ENCODE measurements at regions not wholly inside any gene's neighbourhood (a gene's known extent, or its start where the extent isn't known, plus 50 kb on each side); places are given as distances from the start of the nearest gene placed in this dataset.

- Histone ChIP-seq H3K4me3 (no peak overlapping the region), H4K20me1 (replicated peaks; ENCODE audit: control insufficient read depth, insufficient read depth, low read length) (no peaks in the 10 kb centered on the region), H3K36me3 (ENCODE audit: control insufficient read depth, insufficient read depth, low read length) (peaks cover 4% of the 10 kb centered on the region; the same call in 2 of the 3 replicates), H3K4me2 (ENCODE audit: insufficient read depth, low read length) (no peak overlapping the region), H3K4me1 (replicated peaks in 1 of 2; ENCODE audit: control insufficient read depth in 2 of 2, insufficient read depth in 2 of 2, low read length in 2 of 2) (peaks cover 0 to 4% of the 10 kb centered on the region in 2 experiments; a peak in 2 of 5 replicates), H3K27me3 (ENCODE audit: control insufficient read depth in 2 of 2, insufficient read depth in 2 of 2, low read length in 2 of 2) (no peaks in the 10 kb centered on the region), H3K27ac (ENCODE audit: extremely low read depth, low read depth, low read length) (no peak overlapping the region), H3K79me2 (ENCODE audit: control insufficient read depth, insufficient read depth, low read length) (peaks cover 15% of the 10 kb centered on the region), H3K9ac (ENCODE audit: insufficient read depth in 1 of 2, low read depth in 2 of 2, low read length in 2 of 2) (no peak overlapping the region), H2AFZ (ENCODE audit: low read depth, low read length) (no peak overlapping the region), H3K9me3 (replicated peaks; ENCODE audit: control insufficient read depth, insufficient read depth, low read depth, low read length) (no peaks in the 10 kb centered on the region; the same call in 1 of the 2 replicates), H3K9me1 (ENCODE audit: control insufficient read depth, insufficient read depth, low read length) (no peaks in the 10 kb centered on the region)
- no TSS peak for BruUV-seq (replicated peaks)
- FAIRE-seq (no peak), DNase-seq (ENCODE audit: extremely low read depth in 1 of 4, low spot score in 3 of 4) (peak in 1 of 4 experiments; percentile 37), ATAC-seq (no peak)
- CTCF ChIA-PET (ENCODE audit: low intra/inter-chr PET ratio): no interaction called here
- intact Hi-C loops (cut with micrococcal nuclease) (loop anchor here (10.0 kb wide), 1 partner anchor 101 kb away; no protein-coding TSS in a partner anchor), in situ Hi-C loops (cut with MboI) (no loop called here)
- POLR2A ChIA-PET: interaction anchor here (1.1 to 1.2 kb wide), 2 partner anchors 10 to 14 kb away, joined by 3 read pairs; no protein-coding TSS in a partner anchor
- TF ChIP-seq SIN3A (IDR thresholded peaks at IDR 0.05; ENCODE audit: borderline replicate concordance in 2 of 2, control insufficient read depth in 1 of 2, low read depth in 2 of 2, low read length in 2 of 2): no peak
- TF ChIP-seq ZNF780A (CRISPR knock-in tag; IDR thresholded peaks at IDR 0.05): no peak
- no peak for TF ChIP-seq ZNF24 (IDR thresholded peaks at IDR 0.05)
- TF ChIP-seq, protein P1, sequence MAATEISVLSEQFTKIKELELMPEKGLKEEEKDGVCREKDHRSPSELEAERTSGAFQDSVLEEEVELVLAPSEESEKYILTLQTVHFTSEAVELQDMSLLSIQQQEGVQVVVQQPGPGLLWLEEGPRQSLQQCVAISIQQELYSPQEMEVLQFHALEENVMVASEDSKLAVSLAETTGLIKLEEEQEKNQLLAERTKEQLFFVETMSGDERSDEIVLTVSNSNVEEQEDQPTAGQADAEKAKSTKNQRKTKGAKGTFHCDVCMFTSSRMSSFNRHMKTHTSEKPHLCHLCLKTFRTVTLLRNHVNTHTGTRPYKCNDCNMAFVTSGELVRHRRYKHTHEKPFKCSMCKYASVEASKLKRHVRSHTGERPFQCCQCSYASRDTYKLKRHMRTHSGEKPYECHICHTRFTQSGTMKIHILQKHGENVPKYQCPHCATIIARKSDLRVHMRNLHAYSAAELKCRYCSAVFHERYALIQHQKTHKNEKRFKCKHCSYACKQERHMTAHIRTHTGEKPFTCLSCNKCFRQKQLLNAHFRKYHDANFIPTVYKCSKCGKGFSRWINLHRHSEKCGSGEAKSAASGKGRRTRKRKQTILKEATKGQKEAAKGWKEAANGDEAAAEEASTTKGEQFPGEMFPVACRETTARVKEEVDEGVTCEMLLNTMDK (IDR thresholded peaks at IDR 0.05; ENCODE audit: borderline replicate concordance, insufficient read depth, low read depth, low read length, poor library complexity, severe bottlenecking): no peak
- TF ChIP-seq SMAD2 (IDR thresholded peaks at IDR 0.05; ENCODE audit: low read depth, low read length): no peak
- TF ChIP-seq ZFP36 (IDR thresholded peaks at IDR 0.05; ENCODE audit: low read depth, low read length, partially characterized antibody): no peak
- no peak for TF ChIP-seq NCOA2 (IDR thresholded peaks at IDR 0.05; ENCODE audit: partially characterized antibody in 2 of 2)
- peak; percentile 95 for TF ChIP-seq ZNF134 (CRISPR knock-in tag; conservative IDR thresholded peaks at IDR 0.05)
- TF ChIP-seq ZNF511 (CRISPR knock-in tag; IDR thresholded peaks at IDR 0.05): no peak
- no peak for TF ChIP-seq BDP1 (IDR thresholded peaks at IDR 0.05; ENCODE audit: insufficient read depth, insufficient read length)
- TF ChIP-seq, protein P2, sequence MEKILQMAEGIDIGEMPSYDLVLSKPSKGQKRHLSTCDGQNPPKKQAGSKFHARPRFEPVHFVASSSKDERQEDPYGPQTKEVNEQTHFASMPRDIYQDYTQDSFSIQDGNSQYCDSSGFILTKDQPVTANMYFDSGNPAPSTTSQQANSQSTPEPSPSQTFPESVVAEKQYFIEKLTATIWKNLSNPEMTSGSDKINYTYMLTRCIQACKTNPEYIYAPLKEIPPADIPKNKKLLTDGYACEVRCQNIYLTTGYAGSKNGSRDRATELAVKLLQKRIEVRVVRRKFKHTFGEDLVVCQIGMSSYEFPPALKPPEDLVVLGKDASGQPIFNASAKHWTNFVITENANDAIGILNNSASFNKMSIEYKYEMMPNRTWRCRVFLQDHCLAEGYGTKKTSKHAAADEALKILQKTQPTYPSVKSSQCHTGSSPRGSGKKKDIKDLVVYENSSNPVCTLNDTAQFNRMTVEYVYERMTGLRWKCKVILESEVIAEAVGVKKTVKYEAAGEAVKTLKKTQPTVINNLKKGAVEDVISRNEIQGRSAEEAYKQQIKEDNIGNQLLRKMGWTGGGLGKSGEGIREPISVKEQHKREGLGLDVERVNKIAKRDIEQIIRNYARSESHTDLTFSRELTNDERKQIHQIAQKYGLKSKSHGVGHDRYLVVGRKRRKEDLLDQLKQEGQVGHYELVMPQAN (IDR thresholded peaks at IDR 0.05; ENCODE audit: borderline replicate concordance): no peak
- TF ChIP-seq ZNF316 (IDR thresholded peaks at IDR 0.05): peak; percentile 98
- TF ChIP-seq HDAC2 (IDR thresholded peaks at IDR 0.05): no peak
- TF ChIP-seq SMARCB1 (IDR thresholded peaks at IDR 0.05; ENCODE audit: insufficient read length, low read depth): no peak
- TF ChIP-seq, protein P3, sequence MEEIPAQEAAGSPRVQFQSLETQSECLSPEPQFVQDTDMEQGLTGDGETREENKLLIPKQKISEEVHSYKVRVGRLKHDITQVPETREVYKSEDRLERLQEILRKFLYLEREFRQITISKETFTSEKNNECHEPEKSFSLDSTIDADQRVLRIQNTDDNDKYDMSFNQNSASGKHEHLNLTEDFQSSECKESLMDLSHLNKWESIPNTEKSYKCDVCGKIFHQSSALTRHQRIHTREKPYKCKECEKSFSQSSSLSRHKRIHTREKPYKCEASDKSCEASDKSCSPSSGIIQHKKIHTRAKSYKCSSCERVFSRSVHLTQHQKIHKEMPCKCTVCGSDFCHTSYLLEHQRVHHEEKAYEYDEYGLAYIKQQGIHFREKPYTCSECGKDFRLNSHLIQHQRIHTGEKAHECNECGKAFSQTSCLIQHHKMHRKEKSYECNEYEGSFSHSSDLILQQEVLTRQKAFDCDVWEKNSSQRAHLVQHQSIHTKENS (CRISPR knock-in tag; IDR thresholded peaks at IDR 0.05): no peak
- TF ChIP-seq ARHGAP35 (IDR thresholded peaks at IDR 0.05; ENCODE audit: partially characterized antibody): no peak
- TF ChIP-seq ZNF707 (CRISPR knock-in tag; conservative IDR thresholded peaks at IDR 0.05): no peak
- TF ChIP-seq KLF1 (tag; IDR thresholded peaks at IDR 0.05): no peak
- TF ChIP-seq SNIP1 (IDR thresholded peaks at IDR 0.05; ENCODE audit: low read depth): no peak
Observed at GRCh38 chr6:67875877-67876383, 759.2 kb upstream of the ADGRB3 start.

All from K562 (cell line).